GM10266 (cell line): ENCODE measurements at regions not wholly inside any gene's neighbourhood (a gene's known extent, or its start where the extent isn't known, plus 50 kb on each side); places are given as distances from the start of the nearest gene placed in this dataset.

Experiments
- DNase-seq: peaks from one replicate; pipeline ENCODE4 v3.0.0; 2012; ENCODE audit errors: extremely low spot score
- CTCF ChIP-seq: IDR thresholded peaks from 2 replicates; pipeline ENCODE4 v1.5.1; 2012; ENCODE audit warnings: mild to moderate bottlenecking, low read depth; ENCODE audit not compliant: control insufficient read depth, insufficient read depth; ENCODE audit errors: missing control alignments

- TF ChIP-seq CTCF, result no peak
Measured at GRCh38 chr6:137545073-137545472, 50.9 kb upstream of the OLIG3 start.

GRCh38 chr6:137547186-137547585, 53.0 kb upstream of the OLIG3 start:
- no peak for DNase-seq
- TF ChIP-seq CTCF, result no peak

More at GRCh38 chr6:137545073-137545472, 50.9 kb upstream of the OLIG3 start:
- no peak for DNase-seq

- no peak for DNase-seq
- no peak for TF ChIP-seq CTCF
Measured at GRCh38 chr6:137547601-137548000, 53.4 kb upstream of the OLIG3 start.

- DNase-seq, result no peak
Measured at GRCh38 chr6:137549106-137549505, 54.9 kb upstream of the OLIG3 start.

GRCh38 chr6:137550535-137550934, 56.3 kb upstream of the OLIG3 start:
- no peak for DNase-seq
- no peak for TF ChIP-seq CTCF

More at GRCh38 chr6:137549106-137549505, 54.9 kb upstream of the OLIG3 start:
- no peak for TF ChIP-seq CTCF

- no peak for DNase-seq
- TF ChIP-seq CTCF, result no peak
Measured at GRCh38 chr6:137552146-137552545, 58.0 kb upstream of the OLIG3 start.

- no peak for TF ChIP-seq CTCF
- no peak for DNase-seq
Measured at GRCh38 chr6:137552809-137553208, 58.6 kb upstream of the OLIG3 start.
